MM.1S (cell line): ENCODE measurements at regions not wholly inside any gene's neighbourhood (a gene's known extent, or its start where the extent isn't known, plus 50 kb on each side); places are given as distances from the start of the nearest gene placed in this dataset.

ENCODE experiments used
- EZH2 ChIP-seq: fragments of 300-600 bp; sonication (generic); optimal IDR thresholded peaks from 2 replicates; pipeline ENCODE3; 2017; ENCODE audit warnings: low read depth, mild to moderate bottlenecking, antibody characterized with exemption, low read length, mixed read lengths
- TF ChIP-seq, protein P1 (sequence below): fragments of 300-600 bp; sonication (generic); IDR thresholded peaks from 2 replicates; pipeline ENCODE4 v1.5.1; 2016; ENCODE audit warnings: antibody characterized with exemption, low read length, mixed read lengths

DNA sequence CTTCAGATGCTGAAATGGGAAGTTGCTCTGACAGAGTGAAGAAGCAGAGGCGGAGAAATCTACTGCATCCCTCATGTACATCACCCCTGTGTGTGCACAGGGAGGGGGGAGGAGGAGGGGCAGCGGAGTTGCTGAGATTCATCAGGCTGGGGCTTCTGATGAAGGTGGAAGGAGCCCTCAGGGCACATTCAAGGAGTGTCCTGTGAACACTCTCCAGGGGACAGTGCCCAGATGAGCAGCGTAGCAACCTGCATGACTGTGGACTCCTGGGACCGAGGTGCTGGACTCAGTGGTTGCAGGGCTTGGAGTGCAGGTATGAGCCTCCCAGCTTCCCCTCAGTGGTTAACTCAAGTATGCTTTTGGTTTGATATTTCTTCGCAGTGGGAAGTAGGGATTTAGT, 257.8 kb upstream of the B3GAT1 start:
- TF ChIP-seq, protein P1, sequence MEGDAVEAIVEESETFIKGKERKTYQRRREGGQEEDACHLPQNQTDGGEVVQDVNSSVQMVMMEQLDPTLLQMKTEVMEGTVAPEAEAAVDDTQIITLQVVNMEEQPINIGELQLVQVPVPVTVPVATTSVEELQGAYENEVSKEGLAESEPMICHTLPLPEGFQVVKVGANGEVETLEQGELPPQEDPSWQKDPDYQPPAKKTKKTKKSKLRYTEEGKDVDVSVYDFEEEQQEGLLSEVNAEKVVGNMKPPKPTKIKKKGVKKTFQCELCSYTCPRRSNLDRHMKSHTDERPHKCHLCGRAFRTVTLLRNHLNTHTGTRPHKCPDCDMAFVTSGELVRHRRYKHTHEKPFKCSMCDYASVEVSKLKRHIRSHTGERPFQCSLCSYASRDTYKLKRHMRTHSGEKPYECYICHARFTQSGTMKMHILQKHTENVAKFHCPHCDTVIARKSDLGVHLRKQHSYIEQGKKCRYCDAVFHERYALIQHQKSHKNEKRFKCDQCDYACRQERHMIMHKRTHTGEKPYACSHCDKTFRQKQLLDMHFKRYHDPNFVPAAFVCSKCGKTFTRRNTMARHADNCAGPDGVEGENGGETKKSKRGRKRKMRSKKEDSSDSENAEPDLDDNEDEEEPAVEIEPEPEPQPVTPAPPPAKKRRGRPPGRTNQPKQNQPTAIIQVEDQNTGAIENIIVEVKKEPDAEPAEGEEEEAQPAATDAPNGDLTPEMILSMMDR = no peak
- TF ChIP-seq EZH2 = no peak
